Colonic mucosa (tissue), 4 donors: ENCODE measurements at regions not wholly inside any gene's neighbourhood (a gene's known extent, or its start where the extent isn't known, plus 50 kb on each side); places are given as distances from the start of the nearest gene placed in this dataset. TPM values are rescaled to one million over a fixed set of nuclear protein-coding genes. Genes with fewer than 3 reads are reported as not detected.
"Not testable (repeated sequence)": the region's sequence is repeated elsewhere in the genome, so short reads cannot be mapped to it uniquely, and the experiment has no call there.

Experiments
- DNase-seq: peaks from one replicate; pipeline ENCODE4 v3.0.0-alpha.2; 2020
- H3K27ac ChIP-seq: fragments of 200-600 bp; one replicate; pipeline ENCODE4 v1.8.0; 2021
- H3K27me3 ChIP-seq: fragments of 200-600 bp; one replicate; pipeline ENCODE4 v1.8.0; 2021
- H3K36me3 ChIP-seq: fragments of 200-600 bp; one replicate; pipeline ENCODE4 v1.8.0; 2021
- H3K4me1 ChIP-seq: fragments of 200-600 bp; one replicate; pipeline ENCODE4 v1.8.0; 2021; ENCODE audit warnings: mild to moderate bottlenecking
- H3K4me3 ChIP-seq: fragments of 200-600 bp; one replicate; pipeline ENCODE4 v1.8.0; 2021
- H3K9ac ChIP-seq, 2 donors: one replicate each; pipeline ENCODE4 v1.7.0; 2013; ENCODE audit warnings: control low read depth in 2 of 2, low read depth in 2 of 2, low read length in 2 of 2
- H3K9me3 ChIP-seq: fragments of 200-600 bp; one replicate; pipeline ENCODE4 v1.8.0; 2021
- intact Hi-C: fragments of 100-400 bp; cut with DNase I; formaldehyde crosslinking; loops from one replicate; pipeline ENCODE4 v1.14.1; 2022
- microRNA-seq: library from miRNA; unstranded; fragments of <30 nt; microRNA quantifications from one replicate; pipeline ENCODE4, GENCODE V29; 2019
- TF ChIP-seq, protein P1 (sequence below): fragments of 200-600 bp; IDR thresholded peaks from one replicate; pipeline ENCODE4 v1.8.0; 2022; ENCODE audit warnings: antibody characterized with exemption, mild to moderate bottlenecking
- donor health status: healthy.
- donor health status: DM: no; HTN: no; CAD: no.
- donor health status: DM: no; HTN: no; CAD: no.

DNA sequence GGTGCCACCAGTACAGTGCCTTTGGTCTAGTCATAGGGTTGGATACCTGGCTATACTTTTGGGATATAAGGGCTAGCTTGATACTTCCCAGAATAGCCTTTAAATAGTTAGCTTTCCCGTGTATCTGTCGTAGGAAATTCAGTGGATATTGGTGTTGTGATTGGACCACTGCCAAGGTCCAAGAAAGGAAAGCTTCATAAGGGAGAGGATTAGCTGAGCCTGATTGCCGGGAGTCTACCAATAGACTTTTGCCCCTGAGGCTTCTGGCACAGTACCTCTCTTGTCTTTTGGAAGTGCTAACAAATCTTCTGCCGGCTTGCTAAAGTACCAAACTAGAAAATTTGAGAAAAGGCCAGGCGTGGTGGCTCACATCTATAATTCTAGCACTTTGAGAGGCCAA lies 61.1 kb upstream of the XIST start:
- intact Hi-C loops = no loop called here
- DNase-seq = no peak
- TF ChIP-seq, protein P1, sequence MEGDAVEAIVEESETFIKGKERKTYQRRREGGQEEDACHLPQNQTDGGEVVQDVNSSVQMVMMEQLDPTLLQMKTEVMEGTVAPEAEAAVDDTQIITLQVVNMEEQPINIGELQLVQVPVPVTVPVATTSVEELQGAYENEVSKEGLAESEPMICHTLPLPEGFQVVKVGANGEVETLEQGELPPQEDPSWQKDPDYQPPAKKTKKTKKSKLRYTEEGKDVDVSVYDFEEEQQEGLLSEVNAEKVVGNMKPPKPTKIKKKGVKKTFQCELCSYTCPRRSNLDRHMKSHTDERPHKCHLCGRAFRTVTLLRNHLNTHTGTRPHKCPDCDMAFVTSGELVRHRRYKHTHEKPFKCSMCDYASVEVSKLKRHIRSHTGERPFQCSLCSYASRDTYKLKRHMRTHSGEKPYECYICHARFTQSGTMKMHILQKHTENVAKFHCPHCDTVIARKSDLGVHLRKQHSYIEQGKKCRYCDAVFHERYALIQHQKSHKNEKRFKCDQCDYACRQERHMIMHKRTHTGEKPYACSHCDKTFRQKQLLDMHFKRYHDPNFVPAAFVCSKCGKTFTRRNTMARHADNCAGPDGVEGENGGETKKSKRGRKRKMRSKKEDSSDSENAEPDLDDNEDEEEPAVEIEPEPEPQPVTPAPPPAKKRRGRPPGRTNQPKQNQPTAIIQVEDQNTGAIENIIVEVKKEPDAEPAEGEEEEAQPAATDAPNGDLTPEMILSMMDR = no peak

DNA sequence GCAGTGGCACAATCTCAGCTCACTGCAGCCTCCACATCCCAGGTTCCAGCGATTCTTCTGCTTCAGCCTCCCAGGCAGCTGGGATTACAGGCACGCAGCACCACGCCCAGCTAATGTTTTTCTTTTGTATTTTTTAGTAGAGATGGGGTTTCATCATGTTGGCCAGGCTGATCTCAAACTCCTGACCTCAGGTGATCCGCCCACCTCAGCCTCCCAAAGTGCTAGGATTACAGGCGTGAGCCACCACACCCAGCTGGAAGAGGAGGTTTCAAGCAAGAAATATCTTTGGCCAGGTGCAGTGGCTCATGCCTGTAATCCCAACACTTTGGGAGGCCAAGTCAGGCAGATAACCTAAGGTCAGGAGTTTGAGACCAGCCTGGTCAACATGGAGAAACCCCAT lies 59.4 kb upstream of the XIST start:
- intact Hi-C loops, H3K4me1 ChIP-seq: not testable (repeated sequence)

More for the DNA sequence above, 61.1 kb upstream of the XIST start:
- Histone ChIP-seq H3K4me1 (no peaks in the 10 kb centered on the region), H3K27me3 (no peaks in the 10 kb centered on the region), H3K4me3 (no peak overlapping the region), H3K9ac (no peak overlapping the region), H3K9me3 (no peaks in the 10 kb centered on the region), H3K27ac (no peak overlapping the region), H3K36me3 (no peaks in the 10 kb centered on the region)

DNA sequence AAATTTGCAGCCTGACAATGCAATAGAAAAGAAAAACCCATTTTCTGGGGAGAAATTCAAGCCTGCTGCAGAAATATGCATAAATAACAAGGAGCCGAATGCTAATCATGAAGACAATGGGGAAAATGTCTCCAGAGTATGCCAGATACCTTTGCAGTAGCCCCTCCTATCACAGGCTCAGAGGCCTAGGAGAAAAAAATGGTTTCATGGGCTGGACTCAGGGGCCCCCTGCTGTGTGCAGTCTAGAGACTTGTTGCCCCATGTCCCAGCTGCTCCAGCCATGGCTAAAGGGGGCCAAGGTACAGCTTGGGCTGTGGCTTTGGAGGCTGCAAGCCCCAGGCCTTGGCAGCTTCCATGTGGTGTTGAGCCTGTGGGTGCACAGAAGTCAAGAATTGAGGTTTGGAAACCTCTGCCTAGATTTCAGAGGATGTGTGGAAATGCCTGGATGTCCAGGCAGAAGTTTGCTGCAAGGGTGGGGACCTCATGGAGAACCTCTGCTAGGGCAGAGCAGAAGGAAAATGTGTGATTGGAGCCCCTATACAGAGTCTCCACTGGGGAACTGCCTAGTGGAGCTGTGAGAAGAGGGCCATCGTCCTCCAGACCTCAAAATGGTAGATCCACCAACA lies 53.3 kb upstream of the XIST start:
- H3K9me3 ChIP-seq, H3K27me3 ChIP-seq, H3K4me1 ChIP-seq, H3K27ac ChIP-seq, intact Hi-C loops, H3K36me3 ChIP-seq, H3K4me3 ChIP-seq, H3K9ac ChIP-seq, DNase-seq: not testable (repeated sequence)

More for the DNA sequence above, 59.4 kb upstream of the XIST start:
- not testable (repeated sequence) for H3K9me3 ChIP-seq, H3K9ac ChIP-seq, H3K27me3 ChIP-seq, DNase-seq, H3K27ac ChIP-seq, H3K36me3 ChIP-seq, H3K4me3 ChIP-seq

DNA sequence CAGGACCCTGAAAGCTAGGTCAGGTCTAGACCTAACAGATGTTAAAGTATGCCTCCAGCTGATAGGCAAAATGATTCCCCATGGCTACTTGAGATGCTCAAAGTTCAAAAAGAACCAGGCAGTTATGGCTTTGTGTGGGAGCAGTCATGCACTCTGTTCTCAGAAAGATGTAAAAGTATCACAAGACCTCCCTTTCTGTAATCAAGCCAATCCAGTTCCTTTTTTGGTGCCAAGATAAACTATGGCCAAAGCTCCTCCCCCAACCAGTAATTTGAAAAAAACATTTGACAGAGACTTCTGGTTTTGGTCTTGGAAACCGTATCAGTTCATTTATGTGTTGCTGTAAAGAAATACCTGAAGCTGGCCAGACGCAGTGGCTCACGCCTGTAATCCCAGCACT lies 51.4 kb upstream of the XIST start:
- TF ChIP-seq, protein P1 = no peak
- Histone ChIP-seq H3K27me3 (no peaks in the 10 kb centered on the region), H3K9ac (no peak overlapping the region), H3K4me1 (no peaks in the 10 kb centered on the region), H3K36me3 (no peaks in the 10 kb centered on the region), H3K27ac (no peak overlapping the region), H3K9me3 (no peaks in the 10 kb centered on the region), H3K4me3 (no peak overlapping the region)
- intact Hi-C loops = no loop called here
- DNase-seq = no peak

Small RNAs in the stretch of these regions (microRNA-seq; reads per million reads assigned to microRNA genes)
- gene MIR374B (not detected), gene MIR374C (not detected), gene MIR421 (416 reads per million, percentile 69 among the genes with 10 or more reads in this experiment)
